Left kidney (tissue), 1 donor: ENCODE measurements at regions not wholly inside any gene's neighbourhood (a gene's known extent, or its start where the extent isn't known, plus 50 kb on each side); places are given as distances from the start of the nearest gene placed in this dataset.

Experiments used
- DNase-seq: peaks from one replicate; pipeline ENCODE4 v3.0.0-alpha.2; 2013

DNA sequence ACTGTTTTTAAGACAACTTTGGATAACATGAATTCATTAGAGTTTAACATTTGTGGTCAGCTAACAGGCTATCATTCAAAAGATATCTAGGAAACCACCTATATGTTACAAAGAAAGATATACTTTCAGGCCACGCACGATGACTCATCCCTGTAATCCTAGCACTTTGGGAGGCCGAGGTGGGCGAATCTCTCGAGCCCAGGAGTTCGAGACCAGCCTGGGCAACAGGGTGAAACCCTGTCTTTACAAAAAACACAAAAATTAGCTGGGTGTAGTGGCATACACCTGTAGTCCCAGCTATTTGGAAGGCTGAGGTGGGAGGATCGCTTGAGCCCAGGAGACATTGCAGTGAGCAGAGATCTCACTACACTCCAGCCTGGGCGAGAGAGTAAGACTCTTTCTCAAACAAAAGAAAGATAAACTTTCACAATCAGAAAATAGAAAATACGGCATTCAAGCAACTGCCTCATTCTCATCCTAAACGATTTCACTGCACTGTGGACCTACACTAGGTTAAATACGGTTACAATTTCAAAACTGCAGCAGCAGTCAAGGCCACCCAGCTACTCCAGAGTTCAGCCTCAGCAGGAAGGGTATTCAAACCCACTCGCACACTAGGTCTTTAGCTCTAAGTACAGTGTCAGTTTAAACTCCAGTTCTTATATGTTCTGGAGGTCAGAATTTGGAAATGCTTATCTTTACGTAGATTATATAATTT lies 250.0 kb upstream of the SLC39A10 start:
- DNase-seq, result no peak

DNA sequence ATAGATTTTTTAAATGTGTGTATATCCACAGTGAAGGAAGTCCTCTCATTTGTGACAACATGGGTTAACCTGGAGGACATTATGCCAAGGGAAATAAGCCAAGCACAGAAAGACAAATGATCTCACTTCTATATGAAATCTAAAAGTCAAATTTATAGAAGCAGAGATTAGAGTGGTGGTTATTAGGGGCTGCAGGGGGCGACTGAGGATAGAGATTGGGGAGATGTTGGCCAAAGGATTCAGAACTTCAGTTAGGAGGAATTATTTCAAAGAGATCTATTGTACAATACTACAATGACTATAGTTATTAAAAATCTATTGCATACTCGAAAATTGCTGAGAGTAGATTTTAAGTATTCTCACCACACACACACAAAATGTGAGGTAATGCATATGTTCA lies 252.4 kb upstream of the SLC39A10 start:
- no peak for DNase-seq

DNA sequence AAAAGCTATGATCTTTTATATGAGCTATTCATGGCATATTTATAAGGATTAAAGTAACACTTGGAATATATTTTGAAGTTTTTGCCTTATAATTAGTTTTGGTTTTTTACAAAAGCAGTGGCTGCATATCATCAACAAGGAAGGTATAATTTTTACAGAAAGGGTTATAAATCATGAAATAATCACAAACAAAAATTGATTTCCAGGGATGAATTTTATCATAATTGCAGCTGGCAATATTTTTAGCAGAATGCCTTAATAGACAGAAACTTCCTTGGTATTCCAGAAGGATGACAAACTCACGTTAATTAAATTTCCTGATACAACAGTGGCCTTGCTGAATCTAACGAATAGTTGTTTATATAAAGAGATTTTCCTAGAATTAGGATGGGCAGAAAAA lies 260.5 kb upstream of the SLC39A10 start:
- no peak for DNase-seq

DNA sequence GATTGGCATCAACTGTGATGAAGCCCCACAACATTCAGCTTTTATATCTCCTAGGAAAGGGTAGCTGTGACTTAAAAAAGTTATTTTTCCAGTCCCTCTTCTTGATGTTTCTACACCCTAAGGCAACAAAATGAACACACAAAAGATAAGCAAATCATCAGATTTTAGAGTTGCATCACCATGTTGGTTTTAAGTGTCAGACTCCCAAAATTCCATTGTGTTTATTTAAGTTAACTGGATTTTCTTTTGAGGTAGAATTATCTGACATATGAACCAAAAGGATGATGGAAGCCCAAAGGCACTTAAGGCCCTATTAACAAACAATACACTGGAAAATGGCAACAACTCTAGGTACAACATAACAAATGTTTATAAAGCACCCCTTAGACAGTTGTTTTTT lies 261.7 kb upstream of the SLC39A10 start:
- no peak for DNase-seq

DNA sequence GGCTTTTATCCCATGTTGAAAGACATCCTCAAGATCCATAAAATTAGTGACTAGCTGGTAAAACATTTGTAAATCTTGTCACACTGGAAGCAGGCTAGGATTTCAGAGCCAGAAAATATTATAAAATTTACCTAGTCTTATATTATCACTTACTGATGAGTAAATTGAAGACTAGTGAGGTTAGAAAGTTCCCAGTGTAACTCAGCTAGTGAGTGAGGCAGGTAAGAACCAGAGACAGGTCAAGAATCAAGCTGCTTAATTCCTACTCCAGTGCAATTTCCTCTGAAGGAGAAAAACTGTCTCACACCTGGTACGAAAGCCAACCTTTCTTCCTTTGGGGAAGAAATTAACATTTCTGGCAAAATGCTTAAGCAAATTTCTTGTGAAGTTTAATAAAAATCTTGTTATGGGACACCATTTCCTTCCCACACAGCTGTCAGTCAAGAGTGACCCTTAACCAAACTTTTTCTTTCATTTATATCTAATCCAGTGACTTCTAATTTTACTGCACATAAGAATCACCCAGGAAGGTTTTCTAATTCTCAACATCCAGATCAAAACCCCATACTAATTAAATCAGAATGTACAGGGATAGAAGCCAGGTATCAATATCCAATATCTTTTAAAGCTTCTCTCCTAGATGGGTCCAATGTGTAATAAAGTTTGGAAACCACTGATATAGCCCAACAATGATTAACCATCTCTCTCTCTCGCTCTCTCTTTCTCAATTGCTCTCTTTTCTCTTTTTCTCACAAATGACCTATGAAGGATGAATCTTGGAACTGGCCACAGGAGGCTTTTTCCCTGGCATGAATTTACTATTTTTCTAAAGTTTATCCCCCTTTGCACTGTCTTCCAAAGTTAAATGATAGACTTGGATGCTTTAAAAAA lies 264.3 kb upstream of the SLC39A10 start:
- DNase-seq, result no peak

DNA sequence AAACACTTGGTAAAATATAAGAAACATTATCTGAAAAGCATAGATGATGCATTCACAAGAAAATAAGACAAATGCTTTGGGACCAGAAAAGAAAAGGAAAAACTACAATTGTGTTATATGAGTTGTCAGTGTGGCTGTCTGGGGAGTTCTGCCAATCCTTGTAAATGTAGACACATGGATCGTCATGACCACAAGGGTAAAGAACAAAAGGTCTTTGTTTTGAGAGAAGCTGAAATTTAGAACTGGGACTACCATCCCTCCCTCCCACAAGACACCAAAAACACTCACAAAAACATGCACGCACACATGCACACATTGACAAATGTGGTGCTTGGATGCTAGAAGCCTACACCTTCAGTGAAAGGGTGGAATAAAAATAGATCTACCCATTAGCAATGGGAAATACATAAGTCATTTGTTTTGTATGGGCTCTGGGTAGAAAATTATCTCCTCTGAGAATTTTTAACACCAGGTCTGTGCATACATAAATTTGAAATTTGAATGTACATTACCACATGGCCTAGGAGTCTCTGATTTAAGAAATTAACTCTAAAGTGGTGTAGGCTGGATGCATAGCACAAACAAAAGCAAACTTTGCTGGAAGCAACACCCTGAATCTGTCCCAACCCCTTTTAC lies 266.2 kb upstream of the SLC39A10 start:
- no peak for DNase-seq

DNA sequence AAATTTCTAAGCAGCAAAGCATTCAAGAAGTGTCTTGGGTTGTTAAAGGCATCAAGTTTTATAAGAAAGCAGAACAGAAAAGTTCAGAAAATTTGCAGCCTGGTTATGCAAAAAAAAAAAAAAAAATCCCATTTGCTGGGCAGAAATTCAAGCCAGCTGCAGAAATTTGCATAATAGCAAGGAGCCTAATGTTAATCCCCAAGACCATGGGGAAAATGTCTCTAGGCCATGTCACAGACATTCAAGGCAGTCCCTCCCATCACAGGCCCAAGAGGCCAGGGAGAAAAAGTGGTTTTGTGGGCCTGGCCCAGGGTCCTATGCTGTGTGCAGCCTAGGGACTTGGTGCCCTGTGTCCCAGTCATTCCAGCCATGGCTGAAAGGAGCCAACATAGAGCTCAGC lies 269.0 kb upstream of the SLC39A10 start:
- DNase-seq, result no peak

DNA sequence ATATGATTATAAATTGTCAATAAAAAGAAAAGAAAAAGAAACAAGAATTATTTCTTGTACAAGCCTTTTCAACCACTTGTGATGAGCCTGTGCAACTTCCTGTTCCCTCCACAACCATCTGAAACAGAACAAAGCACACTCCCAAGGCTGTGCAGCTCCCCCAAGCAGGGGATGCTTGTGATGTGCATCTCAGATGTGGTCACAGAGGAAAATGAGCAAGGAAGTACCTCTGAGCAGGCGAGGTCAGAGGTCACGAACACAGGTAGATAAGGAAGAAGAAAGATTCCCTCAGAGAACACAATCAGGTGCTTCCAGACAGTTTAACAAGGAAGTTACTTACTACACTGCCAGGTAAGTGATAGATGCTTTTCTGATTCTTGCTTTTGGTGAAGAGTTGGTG lies 274.8 kb upstream of the SLC39A10 start:
- no peak for DNase-seq

DNA sequence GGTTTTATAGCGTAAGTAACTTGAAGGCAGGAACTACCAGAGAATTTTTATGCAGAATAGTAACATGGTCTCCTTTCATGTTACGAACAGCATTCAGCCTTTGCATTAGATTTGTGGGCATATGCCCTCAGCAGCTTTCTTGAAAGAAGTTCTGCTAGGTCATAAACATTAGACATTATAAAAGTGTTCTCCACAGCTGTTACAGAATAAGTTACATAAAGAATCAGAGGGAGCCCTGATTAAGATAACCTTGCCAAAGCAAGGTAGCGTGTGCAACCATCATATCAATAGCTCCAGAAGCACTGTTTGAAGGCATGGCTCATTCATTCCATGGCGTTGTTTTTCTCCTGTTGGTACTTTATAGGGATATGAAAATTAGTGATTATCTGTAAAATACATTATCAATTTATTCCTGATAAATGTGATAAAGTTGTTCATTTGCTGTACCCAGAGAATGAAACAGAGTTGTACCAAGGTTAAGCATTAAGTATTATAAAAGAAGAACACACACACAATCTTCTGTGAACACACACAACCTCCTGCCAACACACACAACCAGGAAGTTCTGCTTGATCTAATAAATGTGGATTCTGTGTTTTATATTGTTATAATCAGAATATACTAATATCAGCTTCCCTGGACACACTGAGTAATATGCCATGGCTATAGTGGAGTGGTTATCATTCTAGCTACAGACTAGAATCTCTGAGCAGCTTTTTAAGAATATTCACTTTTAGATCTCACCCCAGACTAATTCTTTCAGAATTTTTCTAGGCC lies 286.7 kb upstream of the SLC39A10 start:
- no peak for DNase-seq

DNA sequence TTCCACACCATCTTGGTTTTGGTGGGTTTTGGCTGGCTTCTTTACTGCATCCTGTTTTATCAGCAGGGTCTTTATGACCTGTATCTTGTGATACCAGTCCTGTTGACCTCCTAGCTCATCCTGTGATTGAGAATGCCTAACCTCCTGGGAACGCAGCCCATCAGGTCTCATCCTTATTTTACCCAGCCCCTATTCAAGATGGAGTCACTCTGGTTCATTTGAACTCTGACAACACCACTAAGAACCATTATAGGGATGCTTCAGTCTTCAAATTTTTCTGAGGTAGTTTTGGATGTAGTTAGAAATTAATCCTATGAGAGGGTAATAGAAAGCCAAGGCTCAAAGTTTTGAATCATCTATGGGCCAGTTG lies 287.8 kb upstream of the SLC39A10 start:
- no peak for DNase-seq

DNA sequence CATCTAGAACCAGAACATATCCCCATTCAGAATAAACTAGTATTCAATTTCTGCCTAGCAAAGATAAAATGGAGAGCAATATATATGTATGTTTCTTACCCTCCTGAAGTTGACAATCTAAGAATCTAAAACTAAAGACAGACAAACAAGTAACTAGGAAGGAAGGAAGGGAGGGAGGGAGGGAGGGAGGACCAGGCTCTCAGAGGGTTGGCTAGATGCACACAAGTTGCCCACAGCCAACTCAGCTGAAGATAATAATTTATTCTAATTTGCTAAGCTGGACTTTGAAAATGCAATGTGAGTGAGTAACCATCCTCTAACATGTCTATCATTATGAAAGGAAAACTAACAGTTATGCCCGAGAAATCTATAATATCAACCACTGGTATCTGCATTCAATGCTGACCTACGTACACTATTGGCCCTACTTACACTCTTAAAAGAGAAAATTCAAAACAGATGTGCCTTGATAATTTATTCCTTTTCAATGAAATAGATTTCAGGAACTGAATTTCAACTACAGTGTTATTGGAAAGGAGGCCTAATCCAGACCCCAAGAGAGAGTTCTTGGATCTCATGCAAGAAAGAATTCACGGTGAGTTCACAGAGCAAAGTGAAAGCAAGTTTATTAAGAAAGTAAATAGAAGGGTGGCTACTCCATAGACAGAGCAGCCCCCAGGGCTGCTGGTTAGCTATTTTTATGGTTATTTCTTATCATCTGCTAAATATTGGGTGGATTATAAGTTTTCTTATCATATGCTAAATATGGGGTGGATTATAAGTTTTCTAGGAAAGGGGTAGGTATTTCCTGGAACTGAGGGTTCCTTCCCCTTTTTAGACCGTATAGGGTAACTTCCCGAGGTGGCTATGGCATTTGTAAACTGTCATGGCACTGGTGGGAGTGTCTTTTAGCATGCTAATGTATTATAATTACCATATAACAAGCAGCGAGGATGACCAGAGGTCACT lies 288.5 kb upstream of the SLC39A10 start:
- no peak for DNase-seq

DNA sequence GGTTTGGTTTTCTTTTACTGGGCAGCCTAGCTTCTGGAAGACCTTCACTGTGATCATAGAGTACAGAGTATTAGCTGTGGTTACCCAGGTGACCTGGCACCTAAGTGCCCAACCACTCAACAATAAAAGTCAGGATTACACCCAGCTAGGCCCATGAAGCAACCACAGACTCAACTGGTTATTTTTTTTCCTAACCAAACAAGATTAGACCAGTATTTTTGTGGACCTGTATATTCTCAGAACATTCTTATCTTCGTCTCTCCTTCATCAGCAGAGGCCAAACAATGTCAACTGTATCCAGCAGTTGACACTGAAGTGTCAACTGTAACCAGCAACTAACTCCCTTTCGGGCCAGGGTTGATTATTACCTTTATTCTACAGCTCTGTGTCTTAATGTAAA lies 289.2 kb upstream of the SLC39A10 start:
- no peak for DNase-seq

DNA sequence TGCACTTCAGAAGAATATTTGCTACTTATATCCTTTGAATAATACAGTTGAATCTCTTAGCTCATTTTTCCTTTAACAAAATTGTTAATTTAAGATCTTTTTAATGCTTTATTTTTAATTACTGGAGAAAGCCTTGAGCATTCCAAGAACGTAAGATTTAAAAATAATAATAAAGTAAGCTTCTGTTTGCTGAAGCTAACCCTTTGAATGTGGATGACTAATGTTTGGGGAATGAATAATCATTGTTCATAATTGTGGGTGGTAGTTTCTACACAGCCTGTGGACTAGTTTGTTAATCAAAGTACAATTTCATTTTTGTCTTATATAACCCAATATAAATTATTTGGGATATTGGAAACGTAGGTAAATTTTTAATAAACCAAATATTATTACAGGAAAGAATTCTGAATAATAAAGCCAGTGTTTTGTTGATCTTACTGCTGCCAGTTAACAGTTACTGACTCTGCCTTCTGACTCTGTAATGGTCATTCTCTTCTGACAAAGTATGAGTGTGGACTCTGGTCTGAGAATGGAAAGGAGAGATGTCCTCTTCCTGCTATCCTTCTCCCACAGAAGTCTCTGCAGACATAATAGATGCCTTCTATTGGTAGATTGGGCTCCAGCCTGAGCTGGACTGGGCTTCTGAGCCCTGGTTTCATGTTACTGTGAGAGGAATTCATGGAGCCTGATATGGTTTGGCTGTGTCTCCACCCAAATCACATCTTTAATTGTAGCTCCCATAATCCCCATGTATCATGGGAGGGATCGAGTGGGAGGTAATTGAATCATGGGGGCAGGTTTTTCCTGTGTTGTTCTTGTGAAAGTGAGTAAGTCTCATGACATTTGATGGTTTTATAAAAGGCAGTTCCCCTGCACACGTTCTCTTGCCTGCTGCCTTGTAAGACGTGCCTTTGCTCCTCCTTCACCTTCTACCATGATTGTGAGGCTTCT lies 292.7 kb upstream of the SLC39A10 start:
- no peak for DNase-seq

DNA sequence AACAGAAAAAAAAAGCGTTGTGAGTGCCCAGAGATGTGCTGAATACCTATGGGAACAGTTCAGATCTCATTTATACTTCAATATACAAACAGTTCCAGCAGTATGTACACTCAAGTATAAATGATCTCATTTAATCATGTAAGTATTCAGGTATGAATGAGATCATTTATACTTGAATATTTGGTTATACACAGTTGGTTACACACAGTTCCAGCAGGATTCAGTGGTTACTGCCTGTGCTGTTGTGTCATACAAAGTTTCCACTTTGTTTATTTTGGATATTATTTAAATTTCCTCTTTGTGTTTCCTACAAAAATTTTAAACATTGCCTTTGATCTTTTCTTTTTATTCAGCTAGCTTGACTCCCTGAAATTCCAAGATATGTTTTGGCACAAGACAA lies 293.5 kb upstream of the SLC39A10 start:
- no peak for DNase-seq

DNA sequence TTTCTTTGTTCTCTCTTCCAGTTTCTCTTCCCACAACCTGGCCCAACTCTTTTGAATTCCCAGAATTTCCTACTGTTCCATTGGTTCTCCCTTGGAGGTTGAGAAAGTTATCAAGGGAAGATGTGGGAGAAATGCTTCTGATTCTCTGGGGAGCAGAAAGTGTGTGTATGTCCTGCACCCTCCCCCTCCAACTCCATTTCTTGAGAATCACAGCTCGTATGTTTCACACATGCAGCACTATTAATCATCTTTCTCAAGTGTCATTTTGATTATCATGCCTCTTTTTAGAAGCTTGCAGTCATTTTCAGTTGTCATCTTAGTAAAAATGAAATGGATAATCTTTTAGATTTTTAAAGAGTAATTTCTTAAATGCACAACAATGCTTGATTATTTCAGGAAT lies 296.8 kb upstream of the SLC39A10 start:
- no peak for DNase-seq

DNA sequence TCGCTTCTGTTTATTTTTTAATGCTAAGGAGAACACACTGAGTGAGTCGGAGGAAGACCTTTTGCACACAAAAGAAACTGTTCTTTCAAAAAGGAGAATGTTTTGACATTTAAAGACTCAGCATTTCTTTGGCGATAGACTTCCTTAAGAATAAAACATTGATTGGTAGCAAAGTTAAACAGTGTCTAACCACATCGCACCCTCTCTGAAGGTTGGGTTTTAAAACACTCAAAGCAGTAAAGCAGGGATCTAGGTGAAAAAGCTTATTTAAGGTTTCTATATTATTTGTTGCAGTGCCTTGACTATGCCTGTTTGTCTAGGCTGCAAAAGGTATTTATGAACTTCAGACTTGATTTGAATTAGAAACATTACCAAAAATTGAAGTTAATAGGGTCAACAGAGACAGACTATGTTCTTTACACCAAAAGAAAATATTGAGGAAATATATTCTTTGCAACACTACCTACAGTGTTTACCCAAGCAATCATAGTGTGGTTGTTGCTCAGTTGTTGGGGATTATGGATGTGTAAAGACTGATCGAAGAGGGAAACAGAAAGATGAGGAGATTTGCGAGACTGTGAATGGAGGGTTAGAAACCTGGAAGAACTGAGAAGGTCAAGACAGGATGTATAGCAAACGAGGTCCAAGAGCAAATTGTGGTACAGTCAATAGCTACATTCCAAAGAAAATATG lies 297.8 kb upstream of the SLC39A10 start:
- DNase-seq, result no peak

DNA sequence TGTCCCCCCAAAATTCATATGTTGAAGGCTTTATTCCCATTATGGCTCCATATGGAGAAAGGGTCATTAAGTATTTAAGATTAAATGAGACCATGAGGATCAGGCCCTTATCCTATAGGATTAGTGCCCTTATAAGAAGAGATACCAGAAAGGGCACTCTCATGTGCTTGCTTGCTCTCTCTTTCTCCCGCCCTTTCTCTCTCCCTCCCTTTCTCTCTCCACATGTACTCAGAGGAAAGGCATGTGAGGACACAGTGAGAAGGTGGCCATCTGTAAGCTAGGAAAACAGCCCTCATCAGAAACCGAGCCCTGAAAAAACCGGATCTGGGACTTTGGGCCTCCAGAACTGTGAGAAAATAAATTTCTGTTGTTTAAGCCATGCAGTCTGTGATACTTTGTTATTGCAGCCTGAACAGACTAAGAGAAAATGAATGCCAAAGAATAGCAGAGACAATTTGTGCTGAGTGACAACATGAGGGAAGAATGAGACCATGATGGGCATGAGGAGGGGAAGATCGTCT lies 300.0 kb upstream of the SLC39A10 start:
- DNase-seq, result no peak

DNA sequence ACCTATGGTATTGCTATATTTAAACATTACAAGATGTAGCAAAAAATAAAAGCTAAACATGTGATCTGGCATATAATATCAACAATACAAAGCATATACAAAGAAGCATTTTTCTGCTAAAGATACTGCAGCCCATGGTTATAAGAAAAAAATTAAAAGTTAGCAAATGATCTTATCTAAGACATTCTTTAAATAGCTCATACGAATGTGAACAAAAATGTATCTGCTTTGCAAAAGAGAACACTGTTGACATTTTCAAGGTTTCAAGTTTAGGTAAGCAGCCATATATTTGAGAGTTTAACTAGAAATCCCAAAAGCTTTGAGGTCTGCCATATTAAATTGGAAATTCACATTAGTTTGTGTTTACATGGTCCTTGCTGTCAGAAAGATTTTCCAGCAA lies 301.0 kb upstream of the SLC39A10 start:
- DNase-seq, result no peak

DNA sequence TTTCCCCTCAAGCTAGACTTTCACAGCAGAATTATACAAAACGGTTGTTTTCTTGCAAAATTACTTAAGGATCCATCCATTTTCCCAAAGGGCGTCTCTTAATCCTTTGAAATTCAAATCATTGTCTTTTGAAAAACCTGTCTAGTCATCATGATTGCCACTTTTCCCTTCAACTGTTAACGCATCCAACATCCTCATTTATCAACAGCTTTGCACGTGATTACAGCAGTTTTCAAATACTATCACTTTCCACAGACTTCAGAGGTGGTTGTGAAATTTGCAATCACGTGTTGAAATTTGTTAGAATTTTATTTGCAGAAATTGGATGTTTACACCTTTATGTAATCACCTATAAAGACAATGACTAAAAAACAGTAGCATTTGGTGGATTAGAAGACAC lies 304.4 kb upstream of the SLC39A10 start:
- DNase-seq, result no peak
